Stimulated activated CD8-positive, alpha-beta memory T cell treated with anti-CD3 and anti-CD28 coated beads, Interleukin-4, amount 100 ng/mL, for 4 hours (primary cell): ENCODE measurements at regions not wholly inside any gene's neighbourhood (a gene's known extent, or its start where the extent isn't known, plus 50 kb on each side); places are given as distances from the start of the nearest gene placed in this dataset.
A peak's percentile ranks its signal among the peaks of the same experiment; 100 is the strongest.

Experiments
- DNase-seq, 2 donors: peaks; one replicate each; pipeline ENCODE4 v3.0.0-alpha.2; 2020; ENCODE audit warnings: low read depth in 2 of 2, low spot score in 1 of 2

DNA sequence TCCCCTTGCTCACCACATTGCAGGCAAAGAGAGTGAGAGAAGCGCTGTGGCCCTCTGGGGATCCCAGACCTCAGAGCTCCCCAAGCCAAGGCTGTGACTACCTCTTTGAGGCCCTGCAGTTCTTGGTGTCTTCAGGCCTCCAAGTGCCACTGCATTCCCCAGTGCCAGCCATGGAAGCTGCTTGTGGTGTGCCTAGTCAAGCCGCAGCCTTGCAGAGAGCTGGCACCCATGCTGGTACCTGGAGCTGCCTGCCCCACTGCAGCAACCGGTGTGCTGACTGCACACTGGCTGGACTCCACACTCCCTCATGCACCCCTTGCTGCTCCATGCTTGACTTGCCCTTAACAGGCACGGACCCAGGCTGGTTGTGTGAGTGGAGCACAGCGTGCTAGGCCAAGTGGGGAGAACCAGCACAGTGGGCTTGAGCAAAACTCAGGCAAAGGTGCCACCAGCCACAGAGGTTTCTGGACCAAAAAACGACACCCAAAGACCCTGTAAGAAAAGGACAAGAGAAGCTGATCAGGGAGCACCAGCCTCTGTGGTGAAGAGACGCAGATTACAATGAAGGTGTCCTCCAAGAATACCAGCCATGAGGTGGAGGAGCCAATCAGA, 113.5 kb upstream of the TMEM18 start:
- no peak for DNase-seq

DNA sequence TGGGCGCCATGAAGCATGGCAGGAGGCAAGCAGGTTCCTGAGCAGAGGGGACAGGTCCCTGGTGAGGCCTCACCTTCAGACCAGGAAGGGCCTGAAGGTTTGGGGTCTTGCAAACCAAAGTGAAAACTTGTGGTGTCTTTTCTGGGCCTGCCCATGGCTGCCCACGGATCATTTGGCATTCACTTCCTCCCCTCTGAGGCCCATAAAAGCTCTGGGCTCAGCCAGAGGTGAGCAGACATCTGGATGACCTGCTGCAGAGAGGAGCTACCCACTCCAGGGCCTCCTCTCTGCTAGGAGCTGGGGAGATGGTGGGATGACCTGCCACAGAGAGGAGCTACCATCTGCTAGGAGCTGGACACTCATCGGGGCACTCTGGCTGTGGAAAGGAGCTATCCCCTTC, 112.9 kb upstream of the TMEM18 start:
- DNase-seq, result no peak

GRCh38 chr2:789529-789928, 112.3 kb upstream of the TMEM18 start:
- DNase-seq, result no peak

DNA sequence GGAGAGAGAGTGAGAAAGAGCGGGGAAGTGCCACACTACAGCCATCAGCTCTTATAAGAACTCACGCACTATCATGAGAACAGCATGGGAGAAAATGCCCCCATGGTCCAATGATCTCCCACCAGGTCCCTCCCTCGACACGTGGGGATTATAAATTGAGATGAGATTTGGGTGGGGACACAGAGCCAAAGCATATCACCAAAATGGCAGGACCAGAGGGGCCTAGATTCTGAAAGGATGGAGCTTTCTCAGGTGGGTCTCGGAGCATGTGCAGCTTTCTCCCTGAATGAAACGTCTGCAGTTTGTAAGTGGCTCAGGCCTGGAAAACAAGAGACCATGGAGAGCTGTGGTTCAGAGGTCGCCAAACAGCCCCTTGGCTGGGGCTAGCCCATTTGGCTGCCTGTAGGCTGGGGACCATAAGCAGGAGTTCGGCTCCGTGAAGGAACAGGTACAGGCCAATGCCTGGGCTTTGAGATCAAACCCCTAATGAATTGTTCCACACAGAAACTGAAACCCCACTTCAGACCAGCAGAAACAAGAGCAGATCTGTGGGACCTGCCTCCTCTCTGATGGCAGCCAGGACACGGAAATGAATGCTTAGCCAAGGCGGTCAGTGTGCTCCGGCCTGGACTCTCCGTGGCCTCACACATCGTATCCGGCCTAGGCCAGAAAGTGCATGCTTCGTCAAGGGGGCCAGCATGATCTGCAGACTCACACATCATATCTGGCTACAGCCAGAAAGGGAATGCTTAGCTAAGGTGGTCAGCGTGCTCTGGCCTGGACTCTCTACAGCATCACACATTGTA, 111.2 kb upstream of the TMEM18 start:
- DNase-seq, result no peak

DNA sequence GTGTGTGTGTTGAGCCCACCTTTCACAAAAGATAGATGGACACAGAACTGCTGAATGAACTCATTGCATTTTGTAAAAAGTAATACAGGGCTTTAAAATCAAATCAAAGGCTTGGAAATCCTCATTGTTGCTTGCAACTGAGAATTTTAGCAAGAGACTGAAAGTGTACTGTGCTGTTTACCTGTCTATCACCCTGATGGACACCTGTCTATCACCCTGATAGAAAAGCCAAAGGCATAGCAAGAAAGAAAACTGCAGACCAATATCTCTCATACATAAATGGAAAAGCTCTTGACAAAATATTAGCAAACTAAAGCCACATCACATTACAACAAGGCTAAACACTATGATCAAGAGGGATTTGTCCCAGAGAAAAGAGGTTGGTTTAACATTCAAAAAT, 107.5 kb upstream of the TMEM18 start:
- DNase-seq, result no peak

- DNase-seq, result no peak
Observed at GRCh38 chr2:780581-780980, 103.4 kb upstream of the TMEM18 start.

DNA sequence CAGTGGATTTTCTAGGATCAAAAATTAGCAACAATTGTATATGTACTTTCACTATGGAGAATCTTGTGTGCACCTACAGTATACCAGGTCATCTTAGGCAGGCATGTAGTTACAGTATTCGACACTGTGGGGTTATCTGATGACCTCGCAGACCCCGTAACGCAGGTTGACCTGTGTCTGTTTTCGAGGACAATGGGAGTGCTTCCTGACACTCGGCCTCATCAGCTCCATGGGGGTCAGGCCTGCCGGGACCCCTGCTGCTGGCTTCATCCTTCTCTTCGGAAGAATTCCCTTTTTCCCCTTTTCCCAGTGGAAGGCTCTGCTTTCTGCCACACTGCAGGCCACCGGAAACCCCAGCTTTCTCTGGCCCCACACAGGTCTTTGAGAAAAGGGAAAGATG, 102.8 kb upstream of the TMEM18 start:
- no peak for DNase-seq

- no peak for DNase-seq
Observed at GRCh38 chr2:778731-779350, 101.6 kb upstream of the TMEM18 start.

GRCh38 chr2:777546-777945, 100.3 kb upstream of the TMEM18 start:
- no peak for DNase-seq

GRCh38 chr2:777051-777450, 99.8 kb upstream of the TMEM18 start:
- DNase-seq, result no peak

DNA sequence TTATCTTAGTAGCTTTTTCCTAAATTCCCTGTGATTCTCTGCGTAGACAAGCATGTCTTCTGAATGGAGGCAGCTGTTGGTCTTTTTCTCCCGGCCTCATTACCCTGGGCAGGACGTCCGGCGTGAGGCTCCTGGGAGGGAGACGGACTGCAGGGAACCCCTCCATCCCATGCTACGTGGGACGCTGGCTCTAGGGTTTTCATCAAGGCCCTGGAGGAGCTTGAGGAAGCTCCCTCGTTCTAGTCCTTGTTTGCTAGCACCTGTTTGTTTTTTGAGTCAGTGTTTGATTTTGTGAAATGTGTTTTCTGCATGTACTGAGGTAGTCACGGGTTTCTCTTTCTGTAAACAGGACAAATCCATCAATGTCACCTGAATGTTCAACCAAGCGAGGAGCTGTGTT, 99.3 kb upstream of the TMEM18 start:
- no peak for DNase-seq

DNA sequence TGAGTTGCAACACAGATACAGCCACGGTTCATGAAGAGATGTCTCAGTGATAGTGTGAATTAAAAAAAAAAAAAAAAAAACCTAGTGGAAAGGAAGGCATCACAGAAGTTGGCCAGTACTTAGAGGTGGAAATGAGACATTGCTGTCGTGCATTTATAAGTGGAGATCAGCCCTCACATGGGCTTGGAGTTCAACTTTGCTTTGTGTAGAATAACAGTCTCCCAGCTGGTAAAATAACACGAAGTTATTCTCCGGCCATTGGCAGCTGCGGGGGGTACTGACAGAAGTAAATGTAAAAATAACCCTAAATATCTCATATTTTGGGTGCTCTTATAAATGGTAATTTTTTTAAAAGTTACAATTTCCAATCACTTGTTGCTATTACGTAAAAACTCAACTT, 98.8 kb upstream of the TMEM18 start:
- DNase-seq, result no peak

DNA sequence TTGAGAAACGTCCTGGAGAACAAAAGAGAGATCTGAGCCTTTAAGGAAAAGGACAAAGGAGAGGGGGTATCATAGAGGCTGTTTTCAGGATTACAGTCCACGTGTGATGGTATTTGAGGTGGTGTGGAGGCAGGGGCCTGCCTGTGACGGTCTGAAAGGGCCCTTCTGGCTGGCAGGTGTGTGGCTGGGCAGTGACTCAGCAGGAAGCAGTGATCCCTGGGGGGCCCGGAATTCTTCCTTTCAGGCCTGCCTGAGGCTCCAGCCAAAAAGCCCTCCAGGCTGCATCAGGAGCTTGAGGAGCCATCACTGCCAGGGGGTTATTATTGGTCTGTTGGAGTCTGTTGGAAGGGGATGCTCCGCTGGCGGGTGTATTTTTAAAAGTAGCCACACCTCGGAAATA, 97.2 kb upstream of the TMEM18 start:
- DNase-seq, result no peak

DNA sequence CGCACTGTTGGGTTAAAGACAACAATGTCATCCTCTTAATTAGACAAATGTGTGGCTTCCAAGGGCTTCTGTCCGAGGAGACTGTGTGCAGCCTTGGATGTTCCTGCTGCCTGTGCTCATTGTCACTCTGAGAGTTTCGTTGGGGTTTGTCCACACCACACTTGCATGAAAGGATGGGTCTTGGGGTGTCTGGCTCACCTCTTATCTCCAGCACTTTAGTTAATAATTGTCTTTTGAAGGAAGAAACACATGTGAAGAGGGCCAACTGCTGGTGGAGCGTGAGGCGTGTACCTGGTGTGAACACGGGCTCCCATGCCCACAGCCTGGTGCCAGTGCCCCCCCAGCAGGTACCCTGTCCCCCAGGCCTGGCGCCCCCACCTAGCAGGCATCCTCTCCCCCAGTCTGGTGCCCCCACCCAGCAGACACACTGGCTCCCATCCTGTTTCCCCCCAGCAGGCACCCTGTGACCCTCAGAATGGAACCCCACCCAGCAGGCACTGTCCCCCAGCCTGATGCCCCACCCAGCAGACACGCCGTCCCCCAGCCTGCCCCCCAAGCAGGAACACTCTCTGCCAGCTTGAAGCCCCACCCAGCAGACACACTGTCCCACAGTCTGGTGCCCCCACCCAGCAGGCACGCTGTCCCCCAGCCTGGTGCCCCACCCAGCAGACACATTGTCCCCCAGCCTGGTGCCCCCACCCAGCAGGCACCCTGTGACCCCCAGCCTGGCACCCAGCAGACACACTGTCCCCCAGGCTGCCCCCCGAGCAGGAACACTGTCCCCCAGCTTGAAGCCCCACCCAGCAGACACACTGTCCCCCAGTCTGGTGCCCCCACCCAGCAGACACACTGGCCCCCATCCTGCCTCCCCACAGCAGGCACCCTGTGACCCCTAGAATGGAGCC, 96.3 kb upstream of the TMEM18 start:
- DNase-seq, result no peak

DNA sequence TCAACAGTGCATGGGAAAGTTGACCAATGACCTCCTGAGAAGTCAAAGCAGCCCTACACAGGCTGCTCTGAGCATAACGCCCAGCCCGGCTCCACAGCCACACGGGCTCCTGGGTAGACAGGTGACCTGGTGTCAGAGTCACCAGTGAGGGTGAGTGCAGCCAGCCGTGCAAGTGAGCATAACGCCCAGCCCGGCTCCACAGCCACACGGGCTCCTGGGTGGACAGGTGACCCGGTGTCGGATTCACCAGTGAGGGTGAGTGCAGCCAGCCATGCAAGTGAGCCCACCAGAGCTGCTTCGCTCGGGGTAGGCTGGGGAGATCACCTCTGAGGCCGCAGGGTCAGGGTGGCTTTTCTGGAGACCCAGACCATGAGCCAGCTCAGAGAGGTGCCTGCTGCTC, 94.3 kb upstream of the TMEM18 start:
- DNase-seq, result no peak

DNA sequence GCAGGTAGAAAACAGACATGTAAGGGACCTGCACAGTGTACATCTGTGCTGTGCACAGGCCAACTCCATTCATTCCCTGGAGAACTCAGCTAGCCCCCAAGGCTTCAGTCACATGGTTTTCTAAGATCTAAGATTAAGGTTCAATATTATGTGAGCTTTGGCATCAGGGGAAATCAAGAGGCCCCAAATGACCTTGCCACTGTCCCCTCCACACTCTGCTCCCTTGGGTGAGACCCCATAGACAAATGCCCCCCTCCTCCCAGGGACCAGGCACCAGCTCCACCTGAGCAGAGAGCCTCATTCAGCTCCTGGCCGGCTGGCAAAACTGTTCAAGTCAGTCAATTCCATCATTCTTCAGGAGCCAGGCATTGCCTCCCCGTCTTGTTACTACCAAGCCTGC, 93.6 kb upstream of the TMEM18 start:
- no peak for DNase-seq

- DNase-seq, result no peak
Observed at GRCh38 chr2:769771-770170, 92.6 kb upstream of the TMEM18 start.

- no peak for DNase-seq
Observed at GRCh38 chr2:768451-768850, 91.2 kb upstream of the TMEM18 start.

- no peak for DNase-seq
Observed at GRCh38 chr2:767944-768343, 90.7 kb upstream of the TMEM18 start.

GRCh38 chr2:767440-767839, 90.2 kb upstream of the TMEM18 start:
- DNase-seq, result peak; percentile 5 to 21

GRCh38 chr2:766255-766654, 89.0 kb upstream of the TMEM18 start:
- DNase-seq, result no peak

- DNase-seq, result no peak
Observed at GRCh38 chr2:765369-765768, 88.2 kb upstream of the TMEM18 start.
